IMR-90 (cell line): ENCODE measurements at regions not wholly inside any gene's neighbourhood (a gene's known extent, or its start where the extent isn't known, plus 50 kb on each side); places are given as distances from the start of the nearest gene placed in this dataset.

ENCODE experiments used
- ATAC-seq: fragments of 200-7000 bp; cut with Tn5 transposase; 2 replicates; pipeline ENCODE4 v1.9.1; 2020; ENCODE audit warnings: low read depth, mild to moderate bottlenecking, moderate library complexity
- BruUV-seq: library from RNA; stranded (reverse); fragments of 400-500 nt; replicated peaks from 2 replicates; lab custom pipeline; 2021; lab: Mats Ljungman, UMichigan
- CTCF ChIA-PET: fragments of 300-600 bp; formaldehyde crosslinking; extraction: SDS; loops from one replicate; lab custom pipeline; 2021; ENCODE audit warnings: antibody characterized with exemption; lab: Yijun Ruan, JAX
- POLR2A ChIA-PET: fragments of 300-600 bp; sonication (Branson Sonifier 250); formaldehyde crosslinking; loops from one replicate; lab custom pipeline; 2022; ENCODE audit warnings: antibody characterized with exemption; ENCODE audit not compliant: unreplicated experiment; lab: Charles Lee
- DNase-seq: peaks from one replicate; pipeline ENCODE4 v3.0.0; 2013
- H2AFZ ChIP-seq: replicated peaks from 2 replicates; pipeline ENCODE3; 2013; ENCODE audit warnings: low read length, mild to moderate bottlenecking; ENCODE audit not compliant: poor library complexity
- H2AK5ac ChIP-seq: 2 replicates; pipeline ENCODE4 v1.6.1; 2013; ENCODE audit warnings: low read depth, low read length, inconsistent platforms
- H2AK9ac ChIP-seq: replicated peaks from 2 replicates; pipeline ENCODE3; 2013; ENCODE audit warnings: mild to moderate bottlenecking, low read depth, low read length, moderate library complexity; ENCODE audit not compliant: poor library complexity
- H2BK120ac ChIP-seq: 2 replicates; pipeline ENCODE4 v1.6.1; 2013; ENCODE audit warnings: low read depth, low read length, inconsistent platforms
- H2BK15ac ChIP-seq: 3 replicates; pipeline ENCODE4 v1.6.1; 2013; ENCODE audit warnings: low read depth, low read length, inconsistent platforms
- H2BK20ac ChIP-seq: 2 replicates; pipeline ENCODE4 v1.6.1; 2013; ENCODE audit warnings: low read depth, mild to moderate bottlenecking, inconsistent platforms, low read length, moderate library complexity
- H2BK5ac ChIP-seq: 2 replicates; pipeline ENCODE4 v1.6.1; 2013; ENCODE audit warnings: mild to moderate bottlenecking, low read depth, low read length, inconsistent platforms; ENCODE audit not compliant: poor library complexity, severe bottlenecking
- H3K14ac ChIP-seq: replicated peaks from 2 replicates; pipeline ENCODE4 v1.6.1; 2013; ENCODE audit warnings: low read depth, low read length, inconsistent platforms
- H3K18ac ChIP-seq: 2 replicates; pipeline ENCODE4 v1.6.1; 2013; ENCODE audit warnings: low read depth, low read length, control low read depth
- H3K23ac ChIP-seq: 2 replicates; pipeline ENCODE4 v1.6.1; 2013; ENCODE audit warnings: low read depth, low read length, inconsistent platforms
- H3K27ac ChIP-seq: 2 replicates; pipeline ENCODE4 v1.5.1; 2013; ENCODE audit warnings: mild to moderate bottlenecking, control low read depth, low read length; ENCODE audit not compliant: insufficient read depth
- H3K27me3 ChIP-seq: 2 replicates; pipeline ENCODE4 v1.6.1; 2013; ENCODE audit warnings: low read length; ENCODE audit not compliant: control insufficient read depth, insufficient read depth
- H3K36me3 ChIP-seq: 2 replicates; pipeline ENCODE4 v1.6.1; 2013; ENCODE audit warnings: low read length, mixed read lengths; ENCODE audit not compliant: control insufficient read depth, insufficient read depth
- H3K4ac ChIP-seq: 2 replicates; pipeline ENCODE4 v1.6.1; 2013; ENCODE audit warnings: low read depth, low read length, inconsistent platforms
- H3K4me1 ChIP-seq: 2 replicates; pipeline ENCODE4 v1.6.1; 2013; ENCODE audit warnings: low read length, mixed read lengths; ENCODE audit not compliant: control insufficient read depth, insufficient read depth
- H3K4me2 ChIP-seq: 2 replicates; pipeline ENCODE4 v1.6.1; 2013; ENCODE audit warnings: low read depth, mild to moderate bottlenecking, control low read depth, low read length, moderate library complexity
- H3K4me3 ChIP-seq: 2 replicates; pipeline ENCODE4 v1.5.1; 2013; ENCODE audit warnings: low read depth, mild to moderate bottlenecking, control low read depth, low read length, moderate library complexity; ENCODE audit not compliant: insufficient read depth
- H3K56ac ChIP-seq: 2 replicates; pipeline ENCODE4 v1.6.1; 2013; ENCODE audit warnings: low read length, inconsistent platforms; ENCODE audit not compliant: insufficient read depth; ENCODE audit errors: extremely low read depth
- H3K79me1 ChIP-seq, 2 experiments: 2 replicates each; pipeline ENCODE4 v1.6.1; 2013; ENCODE audit warnings: low read length in 2 of 2, inconsistent platforms in 1 of 2, low read depth in 1 of 2
- H3K9ac ChIP-seq: 2 replicates; pipeline ENCODE4 v1.6.1; 2013; ENCODE audit warnings: low read depth, low read length, control low read depth
- H3K9me1 ChIP-seq: 2 replicates; pipeline ENCODE4 v1.6.1; 2013; ENCODE audit warnings: low read length, inconsistent platforms; ENCODE audit not compliant: insufficient read depth
- H3K9me3 ChIP-seq: 2 replicates; pipeline ENCODE4 v1.6.1; 2013; ENCODE audit warnings: low read length; ENCODE audit not compliant: control insufficient read depth, insufficient read depth
- H4K20me1 ChIP-seq: 2 replicates; pipeline ENCODE4 v1.6.1; 2013; ENCODE audit warnings: low read length, inconsistent platforms; ENCODE audit not compliant: insufficient read depth
- H4K5ac ChIP-seq: 2 replicates; pipeline ENCODE4 v1.6.1; 2013; ENCODE audit warnings: mild to moderate bottlenecking, low read depth, low read length, control low read depth
- H4K8ac ChIP-seq, 2 experiments: 2 replicates each; pipeline ENCODE4 v1.6.1; 2013; ENCODE audit warnings: low read depth in 2 of 2, low read length in 2 of 2, control low read depth in 1 of 2, inconsistent platforms in 1 of 2
- H4K91ac ChIP-seq: 2 replicates; pipeline ENCODE4 v1.6.1; 2013; ENCODE audit warnings: low read depth, low read length, inconsistent platforms; ENCODE audit not compliant: insufficient read depth
- FOS ChIP-seq: fragments of 150-350 bp; IDR thresholded peaks from 2 replicates; pipeline ENCODE4 v1.6.1; 2016; ENCODE audit warnings: low read depth, low read length
- WGBS, 2 experiments: methylation state at CpG; one replicate each; pipeline versions ENCODE4 v1.1.5 to v1.1.7; 2013; ENCODE audit warnings: missing lambda C conversion rate in 2 of 2; ENCODE audit not compliant: insufficient read length in 1 of 2; ENCODE audit errors: extremely low coverage in 2 of 2; 5-methylcytosine and 5-hydroxymethylcytosine counted together
- dilution Hi-C: fragments of 300-500 bp; cut with HindIII; formaldehyde crosslinking; loops from one replicate; pipeline ENCODE4 v1.14.3; 2018; ENCODE audit warnings: low sequenced_read_pairs; ENCODE audit not compliant: unreplicated experiment
- in situ Hi-C: fragments of 300-500 bp; cut with MboI; formaldehyde crosslinking; loops from 3 replicates; pipeline ENCODE4 v1.14.3; 2019; ENCODE audit warnings: low sequenced_read_pairs, inconsistent platforms, mixed read lengths
- intact Hi-C: fragments of 100-400 bp; cut with micrococcal nuclease; formaldehyde crosslinking; loops from 2 replicates; pipeline ENCODE4 v1.10.0; 2022
- TF ChIP-seq, protein P1 (sequence below): fragments of 150-350 bp; IDR thresholded peaks from 2 replicates; pipeline ENCODE4 v1.6.1; 2017; ENCODE audit warnings: mild to moderate bottlenecking, antibody characterized with exemption, low read length, low read depth
- TF ChIP-seq, protein P2 (sequence below): fragments of 150-350 bp; IDR thresholded peaks from 2 replicates; pipeline ENCODE4 v1.6.1; 2016; ENCODE audit warnings: low read depth, mild to moderate bottlenecking, low read length, moderate library complexity, borderline replicate concordance

DNA sequence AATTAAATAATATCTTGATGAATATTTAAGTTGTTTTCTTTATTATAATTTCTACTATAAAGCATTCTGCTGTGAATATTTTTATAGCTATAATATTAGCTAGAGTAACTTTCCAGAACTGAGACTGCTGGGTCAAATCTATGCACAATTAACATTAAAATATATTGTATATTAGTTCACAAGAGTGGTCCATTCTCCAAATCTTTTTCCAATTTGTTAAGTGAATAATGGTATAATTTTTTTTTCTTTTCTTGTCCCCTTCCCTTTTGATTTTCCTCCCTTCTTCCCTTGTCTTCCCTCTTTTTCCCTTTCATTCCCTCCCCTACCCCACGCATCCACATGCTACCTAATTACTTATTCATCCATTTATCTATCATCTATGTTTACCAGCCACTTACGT, 977.5 kb downstream of the TUSC7 start:
- BruUV-seq: no TSS peak

More for the DNA sequence above, 977.5 kb downstream of the TUSC7 start:
- intact Hi-C loops (no loop called here), dilution Hi-C loops (no loop called here), in situ Hi-C loops (no loop called here)
- TF ChIP-seq, protein P1, sequence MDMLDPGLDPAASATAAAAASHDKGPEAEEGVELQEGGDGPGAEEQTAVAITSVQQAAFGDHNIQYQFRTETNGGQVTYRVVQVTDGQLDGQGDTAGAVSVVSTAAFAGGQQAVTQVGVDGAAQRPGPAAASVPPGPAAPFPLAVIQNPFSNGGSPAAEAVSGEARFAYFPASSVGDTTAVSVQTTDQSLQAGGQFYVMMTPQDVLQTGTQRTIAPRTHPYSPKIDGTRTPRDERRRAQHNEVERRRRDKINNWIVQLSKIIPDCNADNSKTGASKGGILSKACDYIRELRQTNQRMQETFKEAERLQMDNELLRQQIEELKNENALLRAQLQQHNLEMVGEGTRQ: no peak
- TF ChIP-seq FOS: no peak
- TF ChIP-seq, protein P2, sequence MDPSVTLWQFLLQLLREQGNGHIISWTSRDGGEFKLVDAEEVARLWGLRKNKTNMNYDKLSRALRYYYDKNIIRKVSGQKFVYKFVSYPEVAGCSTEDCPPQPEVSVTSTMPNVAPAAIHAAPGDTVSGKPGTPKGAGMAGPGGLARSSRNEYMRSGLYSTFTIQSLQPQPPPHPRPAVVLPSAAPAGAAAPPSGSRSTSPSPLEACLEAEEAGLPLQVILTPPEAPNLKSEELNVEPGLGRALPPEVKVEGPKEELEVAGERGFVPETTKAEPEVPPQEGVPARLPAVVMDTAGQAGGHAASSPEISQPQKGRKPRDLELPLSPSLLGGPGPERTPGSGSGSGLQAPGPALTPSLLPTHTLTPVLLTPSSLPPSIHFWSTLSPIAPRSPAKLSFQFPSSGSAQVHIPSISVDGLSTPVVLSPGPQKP: no peak
- Histone ChIP-seq H3K9me3 (no peaks in the 10 kb centered on the region), H3K4me1 (peaks cover 7% of the 10 kb centered on the region), H4K5ac (no peak overlapping the region), H3K18ac (no peak overlapping the region), H2BK15ac (no peak overlapping the region), H2AK9ac (no peak overlapping the region), H3K36me3 (0 out of 2 replicates have a peak, but pooled peaks cover 1% of the 10 kb centered on the region), H3K56ac (no peak overlapping the region), H2BK20ac (no peak overlapping the region), H4K8ac (no peak overlapping the region), H3K23ac (no peak overlapping the region), H3K9ac (no peak overlapping the region), H3K9me1 (peaks cover 2% of the 10 kb centered on the region; the same call in 1 of the 2 replicates), H2BK120ac (no peak overlapping the region), H4K91ac (no peak overlapping the region), H3K4me3 (no peak overlapping the region), H3K79me1 (no peaks in the 10 kb centered on the region; a peak in 1 of 4 replicates), H2AK5ac (no peak overlapping the region), H3K4me2 (no peak overlapping the region), H4K20me1 (no peaks in the 10 kb centered on the region), H2BK5ac (no peak overlapping the region), H3K14ac (no peak overlapping the region), H3K27ac (no peak overlapping the region), H2AFZ (no peak overlapping the region), H3K4ac (no peak overlapping the region), H3K27me3 (no peaks in the 10 kb centered on the region)
- 100% methylated on average over 1 of the region's 2 CpGs for WGBS, 2 experiments
- ChIA-PET POLR2A (no interaction called here), CTCF (no interaction called here)
- ATAC-seq (no peak), DNase-seq (no peak)
